T-helper 9 cell (primary cell): ENCODE measurements at regions not wholly inside any gene's neighbourhood (a gene's known extent, or its start where the extent isn't known, plus 50 kb on each side); places are given as distances from the start of the nearest gene placed in this dataset.

ENCODE experiments used
- DNase-seq: peaks from one replicate; pipeline ENCODE4 v3.0.0-alpha.2; 2020

- DNase-seq = no peak
These were observed 50.4 kb upstream of the SEPTIN5 start for GRCh38 chr22:19663821-19664355.

DNA sequence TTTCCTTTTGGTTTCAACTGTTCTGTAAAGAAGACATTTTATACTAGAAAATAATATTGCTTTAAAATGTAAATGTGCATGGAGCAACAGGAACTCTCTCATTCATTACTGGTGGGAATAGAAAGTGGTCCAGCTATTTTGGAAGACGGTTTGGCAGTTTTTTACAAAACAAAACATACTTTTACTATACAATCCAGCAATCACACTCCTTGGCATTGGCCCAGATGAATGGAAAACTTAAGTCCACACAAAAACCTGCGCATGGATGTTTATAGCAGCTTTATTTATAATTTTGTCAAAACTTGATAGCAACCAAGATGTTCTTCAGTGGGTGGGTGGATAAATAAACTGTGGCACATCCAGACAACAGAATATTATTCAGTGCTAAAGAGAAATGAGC lies 49.9 kb upstream of the SEPTIN5 start:
- no peak for DNase-seq
